Astrocyte of the cerebellum (primary cell): ENCODE measurements at regions not wholly inside any gene's neighbourhood (a gene's known extent, or its start where the extent isn't known, plus 50 kb on each side); places are given as distances from the start of the nearest gene placed in this dataset.

Source experiments
- DNase-seq: peaks from one replicate; pipeline ENCODE4 v3.0.0-alpha.2; 2011; ENCODE audit warnings: low read depth
- H3K4me3 ChIP-seq: 2 replicates; pipeline ENCODE4 v1.5.1; 2011; ENCODE audit warnings: mild to moderate bottlenecking, low read depth, low read length, moderate library complexity
- in situ Hi-C: cut with HindIII; loops from 2 replicates; pipeline ENCODE4 v1.10.0; 2017; ENCODE audit warnings: low sequenced_read_pairs
- TF ChIP-seq, protein P1 (sequence below): IDR thresholded peaks from 2 replicates; pipeline ENCODE4 v1.5.1; 2012; ENCODE audit warnings: low read length, low read depth, moderate library complexity, mild to moderate bottlenecking; ENCODE audit errors: missing control alignments

DNA sequence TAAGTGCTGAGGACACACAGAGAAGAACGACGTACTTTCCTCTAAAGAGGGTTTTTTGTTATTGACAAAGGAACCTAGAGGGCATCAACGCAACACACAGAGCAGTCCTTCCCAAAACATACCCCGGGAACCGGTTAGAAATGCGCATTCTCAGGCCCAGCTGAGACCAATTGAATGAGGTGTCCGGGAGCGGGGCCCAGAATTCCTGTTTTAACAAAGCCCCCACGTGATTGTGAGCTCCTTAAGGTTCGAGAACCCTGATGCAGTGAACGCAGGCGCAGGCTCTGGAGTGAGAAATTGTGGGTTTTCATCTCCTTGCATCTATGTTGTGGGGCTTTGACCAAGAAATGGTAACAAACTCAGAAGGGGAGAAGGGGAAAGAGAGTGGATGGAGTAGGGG is 51.0 kb upstream of the TBX3 start:
- TF ChIP-seq, protein P1, sequence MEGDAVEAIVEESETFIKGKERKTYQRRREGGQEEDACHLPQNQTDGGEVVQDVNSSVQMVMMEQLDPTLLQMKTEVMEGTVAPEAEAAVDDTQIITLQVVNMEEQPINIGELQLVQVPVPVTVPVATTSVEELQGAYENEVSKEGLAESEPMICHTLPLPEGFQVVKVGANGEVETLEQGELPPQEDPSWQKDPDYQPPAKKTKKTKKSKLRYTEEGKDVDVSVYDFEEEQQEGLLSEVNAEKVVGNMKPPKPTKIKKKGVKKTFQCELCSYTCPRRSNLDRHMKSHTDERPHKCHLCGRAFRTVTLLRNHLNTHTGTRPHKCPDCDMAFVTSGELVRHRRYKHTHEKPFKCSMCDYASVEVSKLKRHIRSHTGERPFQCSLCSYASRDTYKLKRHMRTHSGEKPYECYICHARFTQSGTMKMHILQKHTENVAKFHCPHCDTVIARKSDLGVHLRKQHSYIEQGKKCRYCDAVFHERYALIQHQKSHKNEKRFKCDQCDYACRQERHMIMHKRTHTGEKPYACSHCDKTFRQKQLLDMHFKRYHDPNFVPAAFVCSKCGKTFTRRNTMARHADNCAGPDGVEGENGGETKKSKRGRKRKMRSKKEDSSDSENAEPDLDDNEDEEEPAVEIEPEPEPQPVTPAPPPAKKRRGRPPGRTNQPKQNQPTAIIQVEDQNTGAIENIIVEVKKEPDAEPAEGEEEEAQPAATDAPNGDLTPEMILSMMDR, result no peak
- no peak overlapping the region for H3K4me3 ChIP-seq
- in situ Hi-C loops, result no loop called here
- no peak for DNase-seq

DNA sequence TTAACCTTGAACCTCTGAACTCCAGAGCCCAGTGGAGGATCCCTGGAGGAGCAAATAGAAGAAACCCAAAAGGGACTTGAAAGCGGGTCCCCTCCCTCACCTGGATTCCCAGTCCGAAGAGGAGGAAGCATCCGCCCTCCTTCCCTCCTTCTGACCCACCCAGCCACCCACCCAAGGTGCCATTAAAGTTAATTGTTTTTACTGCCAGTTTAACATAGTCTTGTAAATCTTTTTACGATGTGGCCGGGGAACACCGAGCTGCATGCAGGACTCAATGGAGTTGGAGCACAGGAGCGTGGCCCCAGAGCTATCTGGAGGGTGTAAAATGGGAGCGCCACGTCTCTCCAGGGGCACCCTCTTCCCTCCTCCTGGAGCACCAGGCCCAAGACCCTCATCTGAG is 49.9 kb upstream of the TBX3 start:
- TF ChIP-seq, protein P1, result no peak
- no peak for DNase-seq
- H3K4me3 ChIP-seq, result no peak overlapping the region
- in situ Hi-C loops, result no loop called here
